GM12874 (cell line): ENCODE measurements at regions not wholly inside any gene's neighbourhood (a gene's known extent, or its start where the extent isn't known, plus 50 kb on each side); places are given as distances from the start of the nearest gene placed in this dataset.

Source experiments
- TF ChIP-seq, protein P1 (sequence below): IDR thresholded peaks from 2 replicates; pipeline ENCODE4 v1.5.1; 2011; ENCODE audit warnings: low read depth, mild to moderate bottlenecking, control low read depth, low read length, moderate library complexity; ENCODE audit not compliant: insufficient read depth

- TF ChIP-seq, protein P1, sequence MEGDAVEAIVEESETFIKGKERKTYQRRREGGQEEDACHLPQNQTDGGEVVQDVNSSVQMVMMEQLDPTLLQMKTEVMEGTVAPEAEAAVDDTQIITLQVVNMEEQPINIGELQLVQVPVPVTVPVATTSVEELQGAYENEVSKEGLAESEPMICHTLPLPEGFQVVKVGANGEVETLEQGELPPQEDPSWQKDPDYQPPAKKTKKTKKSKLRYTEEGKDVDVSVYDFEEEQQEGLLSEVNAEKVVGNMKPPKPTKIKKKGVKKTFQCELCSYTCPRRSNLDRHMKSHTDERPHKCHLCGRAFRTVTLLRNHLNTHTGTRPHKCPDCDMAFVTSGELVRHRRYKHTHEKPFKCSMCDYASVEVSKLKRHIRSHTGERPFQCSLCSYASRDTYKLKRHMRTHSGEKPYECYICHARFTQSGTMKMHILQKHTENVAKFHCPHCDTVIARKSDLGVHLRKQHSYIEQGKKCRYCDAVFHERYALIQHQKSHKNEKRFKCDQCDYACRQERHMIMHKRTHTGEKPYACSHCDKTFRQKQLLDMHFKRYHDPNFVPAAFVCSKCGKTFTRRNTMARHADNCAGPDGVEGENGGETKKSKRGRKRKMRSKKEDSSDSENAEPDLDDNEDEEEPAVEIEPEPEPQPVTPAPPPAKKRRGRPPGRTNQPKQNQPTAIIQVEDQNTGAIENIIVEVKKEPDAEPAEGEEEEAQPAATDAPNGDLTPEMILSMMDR = no peak
These were observed 497.4 kb upstream of the SULF2 start for GRCh38 chr20:48282591-48283228.

DNA sequence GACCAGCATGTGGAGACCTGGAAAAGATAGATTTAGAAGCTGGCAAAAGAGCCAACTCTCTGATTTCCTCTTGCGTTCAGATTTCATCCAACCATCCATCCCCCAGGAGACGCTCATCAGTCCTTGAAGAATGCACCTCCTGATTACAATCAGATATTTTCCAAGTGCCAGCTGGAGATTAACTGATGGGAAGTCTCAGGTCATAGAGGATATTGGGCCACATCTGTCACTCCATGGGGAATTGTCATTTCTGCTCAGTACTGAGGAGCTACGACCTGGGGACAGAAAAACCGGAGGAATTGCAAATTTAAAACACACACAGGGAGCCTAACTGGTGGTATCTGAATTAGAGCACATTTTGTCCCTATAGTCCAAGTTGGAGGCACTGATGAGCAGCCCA lies 496.2 kb upstream of the SULF2 start:
- TF ChIP-seq, protein P1 = no peak

DNA sequence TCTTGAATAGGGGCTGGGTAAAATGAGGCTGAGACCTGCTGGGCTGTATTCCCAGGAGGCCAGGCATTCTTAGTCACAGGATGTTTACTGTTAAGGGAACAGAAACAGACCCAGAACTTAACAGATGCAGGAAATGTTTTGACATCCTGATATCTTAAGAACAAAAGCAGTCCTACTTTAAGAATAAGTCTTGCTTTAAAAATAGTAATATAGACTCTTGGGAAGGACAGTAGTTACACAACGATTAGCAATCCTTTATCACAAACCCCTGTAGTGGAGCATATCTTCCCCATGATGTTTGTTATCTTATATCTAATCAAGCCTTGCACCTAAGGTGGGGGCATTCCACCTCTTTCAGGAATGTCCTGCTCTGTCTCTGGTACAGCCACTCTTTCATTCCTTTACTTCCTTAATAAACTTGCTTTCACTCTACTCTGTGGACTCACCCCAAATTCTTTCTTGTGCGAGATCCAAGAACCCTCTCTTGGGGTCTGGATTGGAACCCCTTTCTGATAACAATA lies 493.7 kb upstream of the SULF2 start:
- TF ChIP-seq, protein P1 = no peak

GRCh38 chr20:48277266-48277665 lies 492.0 kb upstream of the SULF2 start:
- TF ChIP-seq, protein P1 = no peak

DNA sequence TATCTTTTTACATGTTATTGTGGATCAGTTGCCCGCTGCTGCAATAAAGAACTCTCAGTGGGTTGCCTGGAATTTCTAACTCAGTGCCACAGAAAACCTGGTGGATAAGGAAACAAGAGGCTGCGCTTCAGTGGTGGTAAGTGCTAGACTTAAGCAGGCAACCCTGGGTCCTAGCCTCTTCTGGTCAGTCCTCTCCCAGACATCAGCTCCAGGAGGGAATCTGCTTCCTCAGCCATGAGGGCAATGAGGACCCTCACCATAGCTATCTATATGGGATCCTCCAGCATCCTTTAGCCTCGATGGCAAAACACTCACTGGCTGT lies 490.7 kb upstream of the SULF2 start:
- TF ChIP-seq, protein P1 = no peak

GRCh38 chr20:48275286-48276020 lies 490.2 kb upstream of the SULF2 start:
- TF ChIP-seq, protein P1 = no peak

GRCh38 chr20:48273843-48274242 lies 488.6 kb upstream of the SULF2 start:
- TF ChIP-seq, protein P1 = no peak
